ENCODE measurements at regions not wholly inside any gene's neighbourhood (a gene's known extent, or its start where the extent isn't known, plus 50 kb on each side); places are given as distances from the start of the nearest gene placed in this dataset.

DNA sequence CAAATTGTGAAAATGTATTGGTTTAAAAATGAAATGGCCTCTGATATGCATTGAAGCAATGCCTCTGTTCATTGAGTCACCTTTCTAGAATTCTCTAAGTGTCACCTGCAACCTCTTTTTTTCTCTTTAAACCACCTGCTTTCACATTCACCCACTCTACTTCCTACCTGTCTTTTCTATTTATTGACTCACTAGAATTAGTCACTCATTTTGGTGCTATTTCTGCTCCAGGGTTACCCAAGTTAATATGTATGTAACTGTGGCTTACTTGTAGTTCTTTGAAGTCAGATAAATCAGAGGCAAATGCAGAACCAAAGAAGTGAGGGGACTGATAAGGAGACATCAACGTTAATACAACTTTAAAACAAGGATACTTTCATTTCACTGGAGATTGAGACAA is 674.7 kb downstream of the CCSER2 start:
- Histone ChIP-seq H2AFZ (ENCODE audit: low read length) (no peak overlapping the region), H3K27ac (ENCODE audit: insufficient read depth, low read length) (no peak overlapping the region), H4K20me1 (ENCODE audit: control insufficient read depth, extremely low read depth, insufficient read depth, low read length) (no peaks in the 10 kb centered on the region), H3K9ac (ENCODE audit: insufficient read depth, low read length) (no peak overlapping the region), H3K4me2 (ENCODE audit: extremely low read depth, insufficient read depth, low read length) (no peak overlapping the region), H3K4me1 (ENCODE audit: control insufficient read depth, extremely low read depth, insufficient read depth, low read length) (no peaks in the 10 kb centered on the region), H3K9me3 (ENCODE audit: control insufficient read depth, insufficient read depth, low read depth, low read length) (no peaks in the 10 kb centered on the region), H3K27me3 (ENCODE audit: control insufficient read depth, insufficient read depth, low read length) (no peaks in the 10 kb centered on the region), H3K36me3 (ENCODE audit: control insufficient read depth, insufficient read depth, low read length) (no peaks in the 10 kb centered on the region), H3K79me2 (ENCODE audit: control insufficient read depth, insufficient read depth, low read length) (no peaks in the 10 kb centered on the region), H3K4me3 (replicated peaks in 1 of 4; ENCODE audit: control extremely low read depth in 1 of 4, insufficient read depth in 1 of 4, low read depth in 3 of 4, low read length in 4 of 4) (no peak overlapping the region)
- no peak for DNase-seq (ENCODE audit: low read depth in 2 of 2)
- TF ChIP-seq EZH2 (IDR thresholded peaks at IDR 0.05; ENCODE audit: low read length, missing control alignments): no peak
- TF ChIP-seq, protein P1, sequence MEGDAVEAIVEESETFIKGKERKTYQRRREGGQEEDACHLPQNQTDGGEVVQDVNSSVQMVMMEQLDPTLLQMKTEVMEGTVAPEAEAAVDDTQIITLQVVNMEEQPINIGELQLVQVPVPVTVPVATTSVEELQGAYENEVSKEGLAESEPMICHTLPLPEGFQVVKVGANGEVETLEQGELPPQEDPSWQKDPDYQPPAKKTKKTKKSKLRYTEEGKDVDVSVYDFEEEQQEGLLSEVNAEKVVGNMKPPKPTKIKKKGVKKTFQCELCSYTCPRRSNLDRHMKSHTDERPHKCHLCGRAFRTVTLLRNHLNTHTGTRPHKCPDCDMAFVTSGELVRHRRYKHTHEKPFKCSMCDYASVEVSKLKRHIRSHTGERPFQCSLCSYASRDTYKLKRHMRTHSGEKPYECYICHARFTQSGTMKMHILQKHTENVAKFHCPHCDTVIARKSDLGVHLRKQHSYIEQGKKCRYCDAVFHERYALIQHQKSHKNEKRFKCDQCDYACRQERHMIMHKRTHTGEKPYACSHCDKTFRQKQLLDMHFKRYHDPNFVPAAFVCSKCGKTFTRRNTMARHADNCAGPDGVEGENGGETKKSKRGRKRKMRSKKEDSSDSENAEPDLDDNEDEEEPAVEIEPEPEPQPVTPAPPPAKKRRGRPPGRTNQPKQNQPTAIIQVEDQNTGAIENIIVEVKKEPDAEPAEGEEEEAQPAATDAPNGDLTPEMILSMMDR (conservative IDR thresholded peaks at IDR 0.05 in 1 of 2, IDR thresholded peaks at IDR 0.05 in 1 of 2; ENCODE audit: low read depth in 1 of 2, low read length in 2 of 2): no peak

DNA sequence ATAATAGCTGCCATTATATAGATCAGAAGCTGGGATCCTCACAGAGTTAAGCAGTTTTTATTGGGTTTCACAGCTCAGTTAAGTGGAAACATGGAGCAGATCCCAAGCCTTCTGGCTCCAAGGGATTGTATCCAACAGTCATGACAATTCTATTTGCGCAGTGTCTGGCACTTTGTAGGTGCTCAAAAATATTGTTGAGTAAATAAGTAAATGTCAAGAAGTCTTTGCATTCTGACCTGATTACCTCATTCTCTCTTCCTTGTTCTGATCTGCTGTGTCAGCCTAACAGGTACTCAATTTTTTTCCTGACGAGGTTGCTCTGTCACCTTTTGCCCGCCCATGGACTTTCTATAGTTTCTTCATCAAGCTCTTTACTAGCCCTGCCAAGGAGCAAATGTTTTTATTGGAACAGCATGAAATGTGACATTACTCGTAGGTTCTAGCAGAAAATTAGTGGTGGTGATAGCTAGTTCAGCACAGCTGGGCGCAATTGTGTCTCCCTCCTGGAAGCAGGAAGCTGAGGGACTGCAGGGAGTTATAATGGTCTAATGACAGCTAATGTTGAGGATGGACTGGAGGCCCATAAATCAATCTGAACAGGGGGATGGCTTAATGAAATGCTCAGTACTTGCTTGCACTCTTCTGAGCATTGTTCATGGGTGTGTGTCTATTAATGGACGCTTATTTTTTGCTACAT is 680.2 kb downstream of the CCSER2 start:
- Histone ChIP-seq H3K79me2 (ENCODE audit: control insufficient read depth, insufficient read depth, low read length) (no peaks in the 10 kb centered on the region), H3K27me3 (ENCODE audit: control insufficient read depth, insufficient read depth, low read length) (no peaks in the 10 kb centered on the region), H3K27ac (ENCODE audit: insufficient read depth, low read length) (no peak overlapping the region), H4K20me1 (ENCODE audit: control insufficient read depth, extremely low read depth, insufficient read depth, low read length) (no peaks in the 10 kb centered on the region), H3K4me2 (ENCODE audit: extremely low read depth, insufficient read depth, low read length) (no peak overlapping the region), H2AFZ (ENCODE audit: low read length) (no peak overlapping the region), H3K4me3 (replicated peaks in 1 of 4; ENCODE audit: control extremely low read depth in 1 of 4, insufficient read depth in 1 of 4, low read depth in 3 of 4, low read length in 4 of 4) (no peak overlapping the region), H3K36me3 (ENCODE audit: control insufficient read depth, insufficient read depth, low read length) (no peaks in the 10 kb centered on the region), H3K9me3 (ENCODE audit: control insufficient read depth, insufficient read depth, low read depth, low read length) (no peaks in the 10 kb centered on the region), H3K4me1 (ENCODE audit: control insufficient read depth, extremely low read depth, insufficient read depth, low read length) (no peaks in the 10 kb centered on the region), H3K9ac (ENCODE audit: insufficient read depth, low read length) (no peak overlapping the region)
- TF ChIP-seq, protein P1 (conservative IDR thresholded peaks at IDR 0.05 in 1 of 2, IDR thresholded peaks at IDR 0.05 in 1 of 2; ENCODE audit: low read depth in 1 of 2, low read length in 2 of 2): no peak
- no peak for TF ChIP-seq EZH2 (IDR thresholded peaks at IDR 0.05; ENCODE audit: low read length, missing control alignments)
- no peak for DNase-seq (ENCODE audit: low read depth in 2 of 2)

DNA sequence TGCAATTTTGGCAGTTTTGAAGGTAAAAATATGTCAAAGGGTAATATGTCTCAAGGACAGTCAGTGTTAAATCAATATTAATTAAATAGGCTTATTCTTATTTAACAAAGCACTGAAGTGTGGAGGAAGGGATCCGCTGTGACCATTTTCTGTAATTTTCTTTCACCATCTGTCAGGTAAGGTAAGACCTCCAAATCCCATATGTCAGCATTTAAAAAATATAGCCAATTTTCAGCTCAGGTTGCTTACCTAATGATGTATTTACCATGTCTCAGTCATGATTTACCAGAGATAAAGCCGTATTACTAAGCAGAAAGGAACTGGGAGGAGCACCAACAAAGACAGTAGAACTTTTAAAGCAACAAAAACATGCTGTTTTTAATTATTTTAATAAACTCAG is 683.9 kb downstream of the CCSER2 start:
- no peak overlapping the region for H3K27ac ChIP-seq (ENCODE audit: insufficient read depth, low read length)
- H3K79me2 ChIP-seq (ENCODE audit: control insufficient read depth, insufficient read depth, low read length): no peaks in the 10 kb centered on the region
- no peak overlapping the region for H3K4me2 ChIP-seq (ENCODE audit: extremely low read depth, insufficient read depth, low read length)
- H3K9me3 ChIP-seq (ENCODE audit: control insufficient read depth, insufficient read depth, low read depth, low read length): no peaks in the 10 kb centered on the region
- TF ChIP-seq EZH2 (IDR thresholded peaks at IDR 0.05; ENCODE audit: low read length, missing control alignments): no peak
- TF ChIP-seq, protein P1 (conservative IDR thresholded peaks at IDR 0.05 in 1 of 2, IDR thresholded peaks at IDR 0.05 in 1 of 2; ENCODE audit: low read depth in 1 of 2, low read length in 2 of 2): no peak
- DNase-seq (ENCODE audit: low read depth in 2 of 2): no peak
- no peaks in the 10 kb centered on the region for H4K20me1 ChIP-seq (ENCODE audit: control insufficient read depth, extremely low read depth, insufficient read depth, low read length)
- no peaks in the 10 kb centered on the region for H3K4me1 ChIP-seq (ENCODE audit: control insufficient read depth, extremely low read depth, insufficient read depth, low read length)
- no peaks in the 10 kb centered on the region for H3K27me3 ChIP-seq (ENCODE audit: control insufficient read depth, insufficient read depth, low read length)
- H3K36me3 ChIP-seq (ENCODE audit: control insufficient read depth, insufficient read depth, low read length): no peaks in the 10 kb centered on the region
- H3K9ac ChIP-seq (ENCODE audit: insufficient read depth, low read length): no peak overlapping the region
- no peak overlapping the region for H3K4me3 ChIP-seq (replicated peaks in 1 of 4; ENCODE audit: control extremely low read depth in 1 of 4, insufficient read depth in 1 of 4, low read depth in 3 of 4, low read length in 4 of 4)
- no peak overlapping the region for H2AFZ ChIP-seq (ENCODE audit: low read length)

Data from fibroblast of lung (primary cell).